ENCODE measurements at regions not wholly inside any gene's neighbourhood (a gene's known extent, or its start where the extent isn't known, plus 50 kb on each side); places are given as distances from the start of the nearest gene placed in this dataset.

DNA sequence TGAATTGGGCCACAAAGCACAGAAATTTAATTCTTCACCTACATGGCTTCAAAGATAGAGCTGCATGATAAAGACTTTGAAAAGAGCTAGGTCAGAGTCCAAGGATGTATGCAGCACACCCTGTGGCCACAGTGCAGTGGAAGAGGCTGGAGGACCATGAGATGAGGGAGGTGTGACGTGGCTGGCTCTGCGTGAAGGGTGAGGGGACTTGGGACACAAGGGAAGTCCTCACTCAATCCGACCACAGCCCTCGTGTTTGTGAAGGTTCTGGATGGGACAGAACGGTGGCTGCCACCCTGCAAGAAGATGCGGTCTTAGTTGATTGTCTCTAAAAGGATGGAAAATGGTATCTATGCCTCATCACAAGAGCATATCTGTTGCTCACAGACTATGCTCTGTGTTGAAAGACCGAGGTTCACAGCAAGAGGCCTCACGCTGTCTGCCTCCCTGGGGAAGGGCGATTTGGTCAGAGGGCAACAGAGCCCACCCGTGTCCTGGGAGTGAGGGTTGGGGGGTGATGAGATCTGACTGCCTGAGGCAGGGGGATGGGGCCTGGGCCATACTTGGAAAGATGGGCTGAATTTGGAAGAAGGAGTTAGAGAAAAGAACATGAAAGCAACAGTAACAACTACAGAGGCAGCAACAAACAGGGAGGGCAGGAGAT, 174.4 kb upstream of the SHH start:
- TF ChIP-seq, protein P1, sequence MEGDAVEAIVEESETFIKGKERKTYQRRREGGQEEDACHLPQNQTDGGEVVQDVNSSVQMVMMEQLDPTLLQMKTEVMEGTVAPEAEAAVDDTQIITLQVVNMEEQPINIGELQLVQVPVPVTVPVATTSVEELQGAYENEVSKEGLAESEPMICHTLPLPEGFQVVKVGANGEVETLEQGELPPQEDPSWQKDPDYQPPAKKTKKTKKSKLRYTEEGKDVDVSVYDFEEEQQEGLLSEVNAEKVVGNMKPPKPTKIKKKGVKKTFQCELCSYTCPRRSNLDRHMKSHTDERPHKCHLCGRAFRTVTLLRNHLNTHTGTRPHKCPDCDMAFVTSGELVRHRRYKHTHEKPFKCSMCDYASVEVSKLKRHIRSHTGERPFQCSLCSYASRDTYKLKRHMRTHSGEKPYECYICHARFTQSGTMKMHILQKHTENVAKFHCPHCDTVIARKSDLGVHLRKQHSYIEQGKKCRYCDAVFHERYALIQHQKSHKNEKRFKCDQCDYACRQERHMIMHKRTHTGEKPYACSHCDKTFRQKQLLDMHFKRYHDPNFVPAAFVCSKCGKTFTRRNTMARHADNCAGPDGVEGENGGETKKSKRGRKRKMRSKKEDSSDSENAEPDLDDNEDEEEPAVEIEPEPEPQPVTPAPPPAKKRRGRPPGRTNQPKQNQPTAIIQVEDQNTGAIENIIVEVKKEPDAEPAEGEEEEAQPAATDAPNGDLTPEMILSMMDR (conservative IDR thresholded peaks at IDR 0.05; ENCODE audit: low read depth in 2 of 2) = no peak
- TF ChIP-seq EZH2 (IDR thresholded peaks at IDR 0.05; ENCODE audit: low read depth, unreplicated experiment) = no peak
- no peak for TF ChIP-seq JUNB (IDR thresholded peaks at IDR 0.05; ENCODE audit: unreplicated experiment)

All from GM23338 (cell line).